Testis (tissue), 2 donors: ENCODE measurements at regions not wholly inside any gene's neighbourhood (a gene's known extent, or its start where the extent isn't known, plus 50 kb on each side); places are given as distances from the start of the nearest gene placed in this dataset.

Source experiments
- CTCF ChIP-seq, 3 experiments: fragments of 450-650 bp in 2 of 3; fragments of 200-600 bp in 1 of 3; sonication (generic) in 1 of 3; IDR thresholded peaks; one replicate each; pipeline ENCODE4 v1.5.1; 2016 to 2019; ENCODE audit warnings: antibody characterized with exemption in 3 of 3, mild to moderate bottlenecking in 2 of 3, moderate library complexity in 1 of 3
- POLR2A ChIP-seq: fragments of 450-650 bp; IDR thresholded peaks from one replicate; pipeline ENCODE4 v1.6.1; 2017; ENCODE audit warnings: antibody characterized with exemption, mild to moderate bottlenecking, moderate library complexity

GRCh38 chr2:240349133-240350005 lies 86.1 kb upstream of the GPC1 start:
- TF ChIP-seq CTCF (IDR thresholded peaks at IDR 0.05) (no peak), POLR2A (no peak)
